GM12892 (cell line): ENCODE measurements at regions not wholly inside any gene's neighbourhood (a gene's known extent, or its start where the extent isn't known, plus 50 kb on each side); places are given as distances from the start of the nearest gene placed in this dataset.

Experiments used
- POLR2A ChIP-seq: IDR thresholded peaks from 2 replicates; pipeline ENCODE4 v1.6.1; 2011; ENCODE audit warnings: low read depth, low read length, control low read depth
- POLR2AphosphoS5 ChIP-seq: IDR thresholded peaks from 2 replicates; pipeline ENCODE4 v1.6.1; 2011; ENCODE audit warnings: low read depth, low read length, control low read depth

- TF ChIP-seq POLR2A (no peak), POLR2AphosphoS5 (no peak)
These were observed 744.0 kb upstream of the SGO1 start for GRCh38 chr3:20930034-20930433.
